ENCODE measurements at regions not wholly inside any gene's neighbourhood (a gene's known extent, or its start where the extent isn't known, plus 50 kb on each side); places are given as distances from the start of the nearest gene placed in this dataset.

DNA sequence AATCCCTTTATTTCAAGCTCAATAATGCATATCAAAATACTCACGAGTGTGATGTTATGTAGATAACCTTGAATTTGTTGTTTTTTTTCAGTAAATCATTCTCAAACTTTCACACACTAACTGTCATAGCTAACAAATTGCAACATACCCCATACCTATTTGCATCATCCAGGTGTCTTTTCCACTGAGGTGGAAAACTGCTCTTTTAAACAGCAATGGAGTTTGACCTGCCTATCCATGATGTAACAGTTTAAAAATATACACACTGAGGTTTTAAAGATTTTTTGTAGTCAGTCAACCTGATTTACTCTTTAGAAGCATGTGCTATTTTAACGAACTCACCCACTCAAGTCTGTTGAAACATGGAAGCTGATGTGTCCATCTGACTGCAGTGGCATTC, 298.7 kb downstream of the RND3 start:
- H2AFZ ChIP-seq (ENCODE audit: low read depth, low read length, poor library complexity, severe bottlenecking): no peak overlapping the region
- H3K9me3 ChIP-seq (ENCODE audit: control insufficient read depth in 1 of 2, insufficient read depth in 1 of 2, low read depth in 1 of 2, low read length in 2 of 2): no peaks in the 10 kb centered on the region
- H3K9ac ChIP-seq (ENCODE audit: low read length): no peak overlapping the region
- RAD21 ChIA-PET (ENCODE audit: low non-redundant PET in 1 of 2, low total read pairs in 2 of 2, uncharacterized antibody in 2 of 2, unreplicated experiment in 2 of 2): no interaction called here
- H4K20me1 ChIP-seq (ENCODE audit: insufficient read depth): no peaks in the 10 kb centered on the region
- H3K79me2 ChIP-seq (ENCODE audit: insufficient read depth, low read length): no peaks in the 10 kb centered on the region
- no peak for DNase-seq (ENCODE audit: low read depth, low spot score)
- no peak overlapping the region for H3K4me2 ChIP-seq (ENCODE audit: low read length)
- no peak for ATAC-seq
- H3K27me3 ChIP-seq (ENCODE audit: insufficient read depth, low read length): no peaks in the 10 kb centered on the region
- intact Hi-C loops (cut with micrococcal nuclease): no loop called here
- TF ChIP-seq EGR1 (IDR thresholded peaks at IDR 0.05; ENCODE audit: low read depth) (no peak), CBX3 (IDR thresholded peaks at IDR 0.05; ENCODE audit: low read depth) (no peak), SIN3A (IDR thresholded peaks at IDR 0.05; ENCODE audit: low read depth) (no peak), EZH2 (IDR thresholded peaks at IDR 0.05) (no peak), JUND (IDR thresholded peaks at IDR 0.05) (no peak), ZNF274 (IDR thresholded peaks at IDR 0.05; ENCODE audit: low read depth, low read length) (no peak), TCF7L2 (IDR thresholded peaks at IDR 0.05; ENCODE audit: borderline replicate concordance, extremely low read depth, insufficient read depth, insufficient read length) (no peak), FOSL1 (IDR thresholded peaks at IDR 0.05; ENCODE audit: low read depth) (no peak)
- TF ChIP-seq, protein P1, sequence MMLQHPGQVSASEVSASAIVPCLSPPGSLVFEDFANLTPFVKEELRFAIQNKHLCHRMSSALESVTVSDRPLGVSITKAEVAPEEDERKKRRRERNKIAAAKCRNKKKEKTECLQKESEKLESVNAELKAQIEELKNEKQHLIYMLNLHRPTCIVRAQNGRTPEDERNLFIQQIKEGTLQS (IDR thresholded peaks at IDR 0.05): no peak
- TF ChIP-seq, protein P2, sequence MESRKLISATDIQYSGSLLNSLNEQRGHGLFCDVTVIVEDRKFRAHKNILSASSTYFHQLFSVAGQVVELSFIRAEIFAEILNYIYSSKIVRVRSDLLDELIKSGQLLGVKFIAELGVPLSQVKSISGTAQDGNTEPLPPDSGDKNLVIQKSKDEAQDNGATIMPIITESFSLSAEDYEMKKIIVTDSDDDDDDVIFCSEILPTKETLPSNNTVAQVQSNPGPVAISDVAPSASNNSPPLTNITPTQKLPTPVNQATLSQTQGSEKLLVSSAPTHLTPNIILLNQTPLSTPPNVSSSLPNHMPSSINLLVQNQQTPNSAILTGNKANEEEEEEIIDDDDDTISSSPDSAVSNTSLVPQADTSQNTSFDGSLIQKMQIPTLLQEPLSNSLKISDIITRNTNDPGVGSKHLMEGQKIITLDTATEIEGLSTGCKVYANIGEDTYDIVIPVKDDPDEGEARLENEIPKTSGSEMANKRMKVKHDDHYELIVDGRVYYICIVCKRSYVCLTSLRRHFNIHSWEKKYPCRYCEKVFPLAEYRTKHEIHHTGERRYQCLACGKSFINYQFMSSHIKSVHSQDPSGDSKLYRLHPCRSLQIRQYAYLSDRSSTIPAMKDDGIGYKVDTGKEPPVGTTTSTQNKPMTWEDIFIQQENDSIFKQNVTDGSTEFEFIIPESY (IDR thresholded peaks at IDR 0.05; ENCODE audit: extremely low read depth, insufficient replicate concordance, low read length): no peak
- TF ChIP-seq, protein P3, sequence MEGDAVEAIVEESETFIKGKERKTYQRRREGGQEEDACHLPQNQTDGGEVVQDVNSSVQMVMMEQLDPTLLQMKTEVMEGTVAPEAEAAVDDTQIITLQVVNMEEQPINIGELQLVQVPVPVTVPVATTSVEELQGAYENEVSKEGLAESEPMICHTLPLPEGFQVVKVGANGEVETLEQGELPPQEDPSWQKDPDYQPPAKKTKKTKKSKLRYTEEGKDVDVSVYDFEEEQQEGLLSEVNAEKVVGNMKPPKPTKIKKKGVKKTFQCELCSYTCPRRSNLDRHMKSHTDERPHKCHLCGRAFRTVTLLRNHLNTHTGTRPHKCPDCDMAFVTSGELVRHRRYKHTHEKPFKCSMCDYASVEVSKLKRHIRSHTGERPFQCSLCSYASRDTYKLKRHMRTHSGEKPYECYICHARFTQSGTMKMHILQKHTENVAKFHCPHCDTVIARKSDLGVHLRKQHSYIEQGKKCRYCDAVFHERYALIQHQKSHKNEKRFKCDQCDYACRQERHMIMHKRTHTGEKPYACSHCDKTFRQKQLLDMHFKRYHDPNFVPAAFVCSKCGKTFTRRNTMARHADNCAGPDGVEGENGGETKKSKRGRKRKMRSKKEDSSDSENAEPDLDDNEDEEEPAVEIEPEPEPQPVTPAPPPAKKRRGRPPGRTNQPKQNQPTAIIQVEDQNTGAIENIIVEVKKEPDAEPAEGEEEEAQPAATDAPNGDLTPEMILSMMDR (IDR thresholded peaks at IDR 0.05 in 2 of 3, conservative IDR thresholded peaks at IDR 0.05 in 1 of 3; ENCODE audit: borderline replicate concordance in 1 of 3, insufficient read depth in 1 of 3, low read depth in 2 of 3, low read length in 2 of 3): no peak
- TF ChIP-seq, protein P4, sequence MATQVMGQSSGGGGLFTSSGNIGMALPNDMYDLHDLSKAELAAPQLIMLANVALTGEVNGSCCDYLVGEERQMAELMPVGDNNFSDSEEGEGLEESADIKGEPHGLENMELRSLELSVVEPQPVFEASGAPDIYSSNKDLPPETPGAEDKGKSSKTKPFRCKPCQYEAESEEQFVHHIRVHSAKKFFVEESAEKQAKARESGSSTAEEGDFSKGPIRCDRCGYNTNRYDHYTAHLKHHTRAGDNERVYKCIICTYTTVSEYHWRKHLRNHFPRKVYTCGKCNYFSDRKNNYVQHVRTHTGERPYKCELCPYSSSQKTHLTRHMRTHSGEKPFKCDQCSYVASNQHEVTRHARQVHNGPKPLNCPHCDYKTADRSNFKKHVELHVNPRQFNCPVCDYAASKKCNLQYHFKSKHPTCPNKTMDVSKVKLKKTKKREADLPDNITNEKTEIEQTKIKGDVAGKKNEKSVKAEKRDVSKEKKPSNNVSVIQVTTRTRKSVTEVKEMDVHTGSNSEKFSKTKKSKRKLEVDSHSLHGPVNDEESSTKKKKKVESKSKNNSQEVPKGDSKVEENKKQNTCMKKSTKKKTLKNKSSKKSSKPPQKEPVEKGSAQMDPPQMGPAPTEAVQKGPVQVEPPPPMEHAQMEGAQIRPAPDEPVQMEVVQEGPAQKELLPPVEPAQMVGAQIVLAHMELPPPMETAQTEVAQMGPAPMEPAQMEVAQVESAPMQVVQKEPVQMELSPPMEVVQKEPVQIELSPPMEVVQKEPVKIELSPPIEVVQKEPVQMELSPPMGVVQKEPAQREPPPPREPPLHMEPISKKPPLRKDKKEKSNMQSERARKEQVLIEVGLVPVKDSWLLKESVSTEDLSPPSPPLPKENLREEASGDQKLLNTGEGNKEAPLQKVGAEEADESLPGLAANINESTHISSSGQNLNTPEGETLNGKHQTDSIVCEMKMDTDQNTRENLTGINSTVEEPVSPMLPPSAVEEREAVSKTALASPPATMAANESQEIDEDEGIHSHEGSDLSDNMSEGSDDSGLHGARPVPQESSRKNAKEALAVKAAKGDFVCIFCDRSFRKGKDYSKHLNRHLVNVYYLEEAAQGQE (IDR thresholded peaks at IDR 0.05; ENCODE audit: low read depth): no peak
- POLR2A ChIA-PET: interaction anchor here (0.6 kb wide), 1 partner anchor 266 kb away, joined by 3 read pairs; no protein-coding TSS in a partner anchor
- BruUV-seq (replicated peaks): no TSS peak
- no peaks in the 10 kb centered on the region for H3K4me1 ChIP-seq (ENCODE audit: control insufficient read depth in 1 of 2, insufficient read depth in 2 of 2, low read length in 2 of 2)
- H3K4me3 ChIP-seq (replicated peaks in 1 of 2; ENCODE audit: low read depth in 1 of 2, low read length in 2 of 2): no peak overlapping the region
- CTCF ChIA-PET: no interaction called here
- no peaks in the 10 kb centered on the region for H3K36me3 ChIP-seq (ENCODE audit: control insufficient read depth in 1 of 2, insufficient read depth in 2 of 2, low read length in 2 of 2)
- no peaks in the 10 kb centered on the region for H3K9me2 ChIP-seq (ENCODE audit: insufficient read depth)
- H3K27ac ChIP-seq (ENCODE audit: low read depth, low read length): no peak overlapping the region
